ENCODE measurements at regions not wholly inside any gene's neighbourhood (a gene's known extent, or its start where the extent isn't known, plus 50 kb on each side); places are given as distances from the start of the nearest gene placed in this dataset.

DNA sequence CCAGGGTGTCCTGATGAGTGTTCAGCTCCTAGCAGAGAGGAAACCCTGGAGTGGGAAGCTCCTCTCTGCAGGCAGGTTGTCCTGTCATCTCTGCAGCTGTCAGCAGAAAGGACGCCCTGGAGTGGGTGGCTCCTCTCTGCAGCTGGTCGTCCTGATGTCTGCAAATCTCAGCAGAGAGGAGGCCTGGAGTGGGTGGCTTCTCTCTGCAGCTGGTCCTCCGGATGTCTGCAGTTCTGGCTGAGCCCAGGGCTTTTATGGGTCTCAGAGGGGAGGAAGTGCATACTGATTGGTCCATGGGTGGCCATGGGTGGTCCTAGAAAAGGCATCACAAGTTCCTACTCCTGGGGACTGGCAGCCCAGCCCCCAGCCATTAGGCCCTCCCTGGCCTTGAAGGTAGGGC is 102.6 kb upstream of the BNIP2 start:
- TF ChIP-seq, protein P1, sequence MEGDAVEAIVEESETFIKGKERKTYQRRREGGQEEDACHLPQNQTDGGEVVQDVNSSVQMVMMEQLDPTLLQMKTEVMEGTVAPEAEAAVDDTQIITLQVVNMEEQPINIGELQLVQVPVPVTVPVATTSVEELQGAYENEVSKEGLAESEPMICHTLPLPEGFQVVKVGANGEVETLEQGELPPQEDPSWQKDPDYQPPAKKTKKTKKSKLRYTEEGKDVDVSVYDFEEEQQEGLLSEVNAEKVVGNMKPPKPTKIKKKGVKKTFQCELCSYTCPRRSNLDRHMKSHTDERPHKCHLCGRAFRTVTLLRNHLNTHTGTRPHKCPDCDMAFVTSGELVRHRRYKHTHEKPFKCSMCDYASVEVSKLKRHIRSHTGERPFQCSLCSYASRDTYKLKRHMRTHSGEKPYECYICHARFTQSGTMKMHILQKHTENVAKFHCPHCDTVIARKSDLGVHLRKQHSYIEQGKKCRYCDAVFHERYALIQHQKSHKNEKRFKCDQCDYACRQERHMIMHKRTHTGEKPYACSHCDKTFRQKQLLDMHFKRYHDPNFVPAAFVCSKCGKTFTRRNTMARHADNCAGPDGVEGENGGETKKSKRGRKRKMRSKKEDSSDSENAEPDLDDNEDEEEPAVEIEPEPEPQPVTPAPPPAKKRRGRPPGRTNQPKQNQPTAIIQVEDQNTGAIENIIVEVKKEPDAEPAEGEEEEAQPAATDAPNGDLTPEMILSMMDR (IDR thresholded peaks at IDR 0.05), result no peak
- TF ChIP-seq EZH2 (IDR thresholded peaks at IDR 0.05; ENCODE audit: borderline replicate concordance, insufficient read depth, low read depth, low read length, poor library complexity, severe bottlenecking), result no peak
